HT-29 (cell line): ENCODE measurements at regions not wholly inside any gene's neighbourhood (a gene's known extent, or its start where the extent isn't known, plus 50 kb on each side); places are given as distances from the start of the nearest gene placed in this dataset.
"Not testable (repeated sequence)": the region's sequence is repeated elsewhere in the genome, so short reads cannot be mapped to it uniquely, and the experiment has no call there.

ENCODE experiments used
- DNase-seq: peaks from one replicate; pipeline ENCODE4 v3.0.0-alpha.2; 2015; ENCODE audit warnings: low spot score

DNA sequence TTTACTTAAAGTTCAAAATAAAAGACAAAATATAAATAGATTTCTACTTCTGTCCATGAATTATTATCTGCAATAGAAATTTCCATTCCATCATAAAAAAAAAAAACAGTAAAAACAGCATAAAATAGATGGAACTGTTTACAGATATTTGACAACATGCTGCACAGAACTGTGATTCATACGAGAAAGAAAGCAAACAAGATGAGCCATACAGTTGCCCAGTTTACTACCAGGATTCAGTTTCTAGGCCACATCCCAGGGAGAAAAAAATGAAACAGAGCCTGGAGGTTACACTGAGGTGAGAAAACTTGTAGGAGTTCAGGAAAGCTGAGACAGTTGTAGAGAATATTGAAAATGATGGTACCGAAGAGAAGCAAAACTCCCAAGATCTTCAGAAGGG lies 1426.9 kb upstream of the ACVR2A start:
- no peak for DNase-seq

DNA sequence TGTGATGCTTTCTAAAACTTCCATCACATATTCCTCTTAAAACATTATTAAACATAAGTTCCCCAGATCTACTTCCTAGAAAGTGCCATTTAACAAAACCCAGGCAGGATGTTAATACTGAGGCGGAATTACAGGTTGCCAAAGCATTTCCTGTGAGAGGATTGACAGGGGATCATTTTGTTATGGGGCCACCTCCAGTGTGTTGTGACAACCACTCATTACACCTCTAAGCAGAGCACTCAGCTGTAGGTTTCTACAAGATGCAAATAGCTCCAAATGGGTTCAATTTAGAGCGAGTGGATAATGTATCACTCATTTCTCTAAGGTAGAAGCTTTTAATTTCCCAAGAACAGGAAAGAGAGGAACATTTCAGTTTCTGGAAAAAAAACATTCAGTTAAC lies 1429.5 kb upstream of the ACVR2A start:
- DNase-seq: no peak

DNA sequence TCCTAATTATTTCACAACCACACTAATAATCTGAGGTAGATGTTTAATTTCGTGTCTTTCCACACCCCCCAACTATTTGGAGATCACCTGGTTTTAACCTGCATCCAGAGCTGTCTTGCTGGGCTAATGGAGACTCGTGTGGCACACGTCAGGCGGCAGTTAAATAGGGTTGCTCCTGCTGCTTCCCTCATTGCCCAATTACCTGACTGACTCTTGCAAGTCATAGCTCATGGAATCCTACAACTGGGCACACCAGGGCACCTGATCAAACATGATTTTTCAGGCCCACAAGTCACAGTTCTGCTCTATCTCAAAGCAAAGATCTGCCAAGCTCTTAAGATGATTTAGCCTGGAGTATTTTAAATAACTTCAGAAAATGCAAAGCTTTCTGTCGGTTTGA lies 1430.4 kb upstream of the ACVR2A start:
- DNase-seq: no peak

DNA sequence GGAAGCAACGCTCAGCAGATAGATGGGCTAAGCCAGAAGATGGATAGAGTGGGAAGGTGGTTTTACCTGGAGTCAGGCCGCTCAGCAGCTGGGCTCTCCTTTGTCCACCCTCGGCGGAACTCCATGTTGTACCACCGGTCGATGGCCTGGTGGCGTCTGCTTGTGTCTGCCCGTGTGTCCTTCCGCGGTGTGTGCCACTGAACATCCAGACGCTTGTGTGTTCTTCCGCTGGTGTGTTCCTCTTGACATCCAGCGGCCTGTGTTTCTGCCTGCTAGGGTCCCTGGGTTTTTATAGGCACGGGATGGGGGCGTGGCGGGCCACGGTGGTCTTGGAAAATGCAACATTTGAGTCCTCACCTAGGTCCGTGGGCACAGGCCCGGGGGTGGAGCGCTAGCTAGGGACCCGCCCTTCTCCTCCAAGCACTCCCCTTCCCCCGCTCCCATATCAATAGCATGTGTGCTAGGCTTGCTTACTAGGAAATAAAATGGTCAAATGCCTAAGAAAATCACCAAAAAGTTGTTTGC lies 1431.7 kb upstream of the ACVR2A start:
- DNase-seq: no peak

DNA sequence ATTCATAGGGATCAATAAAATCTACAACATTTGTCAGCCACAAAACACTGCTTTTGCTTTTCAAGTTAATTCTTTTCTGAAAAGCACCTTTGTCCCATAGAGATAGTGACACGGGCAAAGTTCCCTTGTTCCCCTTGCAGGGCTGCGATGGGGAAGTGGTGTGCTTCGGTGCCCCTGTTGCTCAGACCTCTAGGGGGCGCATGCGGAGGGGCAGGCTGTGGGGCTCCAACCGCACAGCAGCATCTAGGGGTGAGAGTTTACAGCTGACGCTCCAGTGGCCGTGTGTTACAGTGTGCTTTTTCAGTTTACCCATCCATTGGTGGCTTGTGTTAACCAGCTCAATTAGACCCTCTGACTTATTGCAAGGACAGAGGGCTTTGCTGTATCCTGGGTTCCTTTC lies 1432.2 kb upstream of the ACVR2A start:
- peak; percentile 12 for DNase-seq

DNA sequence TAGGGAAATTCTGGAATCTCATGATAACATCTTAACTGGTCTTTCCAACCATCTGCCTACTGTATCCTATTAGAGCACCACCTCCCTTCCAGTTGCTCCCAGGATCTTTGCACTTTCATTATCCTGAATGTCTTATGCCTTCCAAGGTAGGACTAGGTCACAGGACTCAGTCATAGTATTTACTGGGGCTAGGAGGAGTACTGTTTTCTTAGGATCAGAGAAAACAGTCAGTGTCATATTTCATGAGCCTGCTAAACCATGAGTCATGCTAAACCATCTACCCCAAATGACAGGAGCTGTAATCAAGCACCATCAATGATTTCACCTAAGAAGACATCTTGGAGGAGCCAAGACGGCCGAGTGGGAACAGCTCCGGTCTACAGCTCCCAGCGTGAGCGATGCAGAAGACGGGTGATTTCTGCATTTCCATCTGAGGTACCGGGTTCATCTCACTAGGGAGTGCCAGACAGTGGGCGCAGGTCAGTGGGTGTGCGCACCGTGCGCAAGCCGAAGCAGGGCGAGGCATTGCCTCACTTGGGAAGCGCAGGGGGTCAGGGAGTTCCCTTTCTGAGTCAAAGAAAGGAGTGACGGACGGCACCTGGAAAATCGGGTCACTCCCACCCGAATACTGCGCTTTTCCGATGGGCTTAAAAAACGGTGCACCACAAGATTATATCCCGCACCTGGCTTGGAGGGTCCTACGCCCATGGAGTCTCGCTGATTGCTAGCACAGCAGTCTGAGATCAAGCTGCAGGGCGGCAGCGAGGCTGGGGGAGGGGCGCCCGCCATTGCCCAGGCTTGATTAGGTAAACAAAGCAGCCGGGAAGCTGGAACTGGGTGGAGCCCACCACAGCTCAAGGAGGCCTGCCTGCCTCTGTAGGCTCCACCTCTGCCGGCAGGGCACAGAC lies 1439.2 kb upstream of the ACVR2A start:
- peak; percentile 31 for DNase-seq

DNA sequence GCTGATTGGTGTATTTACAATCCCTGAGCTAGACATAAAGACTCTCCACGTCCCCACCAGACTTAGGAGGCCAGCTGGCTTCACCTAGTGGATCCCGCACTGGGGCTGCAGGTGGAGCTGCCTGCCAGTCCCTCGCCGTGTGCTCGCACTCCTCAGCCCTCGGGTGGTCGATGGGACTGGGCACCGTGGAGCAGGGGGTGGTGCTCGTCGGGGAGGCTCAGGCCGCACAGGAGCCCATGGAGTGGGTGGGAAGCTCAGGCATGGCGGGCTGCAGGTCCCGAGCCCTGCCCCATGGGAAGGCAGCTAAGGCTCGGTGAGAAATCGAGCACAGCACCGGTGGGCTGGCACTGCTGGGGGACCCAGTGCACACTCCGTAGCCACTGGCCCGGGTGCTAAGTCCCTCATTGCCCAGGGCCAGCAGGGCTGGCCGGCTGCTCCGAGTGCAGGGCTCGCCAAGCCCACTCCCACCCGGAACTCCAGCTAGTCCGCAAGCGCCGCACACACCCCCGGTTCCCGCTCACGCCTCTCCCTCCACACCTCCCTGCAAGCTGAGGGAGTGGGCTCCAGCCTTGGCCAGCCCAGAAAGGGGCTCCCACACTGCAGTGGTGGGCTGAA lies 1441.2 kb upstream of the ACVR2A start:
- not testable (repeated sequence) for DNase-seq

DNA sequence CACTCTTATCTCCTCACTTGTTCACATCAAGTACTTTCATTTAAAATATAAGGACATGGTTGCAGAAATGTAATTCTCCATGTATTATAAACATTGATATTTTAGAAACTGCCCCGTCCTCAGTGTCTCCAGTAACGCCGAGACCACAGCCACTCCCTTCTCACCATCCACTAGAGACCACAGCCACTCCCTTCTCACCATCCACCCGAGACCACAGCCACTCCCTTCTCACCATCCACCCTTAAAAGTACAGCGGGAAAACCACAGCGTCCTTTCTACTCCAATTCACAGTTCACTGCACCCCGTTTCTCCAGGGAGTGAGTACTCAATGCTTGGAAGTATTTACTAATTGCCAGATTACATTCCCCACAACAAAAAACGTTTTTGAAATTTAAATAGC lies 1452.2 kb upstream of the ACVR2A start:
- DNase-seq: no peak

DNA sequence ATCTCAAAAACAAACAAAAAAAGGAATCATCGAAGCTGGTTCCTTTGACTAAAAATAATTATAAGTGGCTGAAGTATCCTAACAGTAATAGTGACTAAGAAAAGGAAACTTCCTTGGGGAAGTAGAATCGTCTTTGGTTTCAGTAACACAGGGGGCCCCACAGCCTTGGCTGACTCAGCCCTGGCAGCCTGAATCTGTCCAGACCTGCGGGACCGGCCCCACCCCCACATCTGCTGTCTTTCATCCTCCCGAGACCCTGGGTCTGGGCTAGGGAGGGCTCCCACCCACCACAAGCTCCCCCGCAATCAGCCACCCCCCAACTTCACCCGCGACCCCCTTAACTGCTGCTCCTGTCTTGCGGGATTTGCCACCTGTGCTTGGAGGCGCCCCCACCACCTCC lies 1452.6 kb upstream of the ACVR2A start:
- DNase-seq: no peak

DNA sequence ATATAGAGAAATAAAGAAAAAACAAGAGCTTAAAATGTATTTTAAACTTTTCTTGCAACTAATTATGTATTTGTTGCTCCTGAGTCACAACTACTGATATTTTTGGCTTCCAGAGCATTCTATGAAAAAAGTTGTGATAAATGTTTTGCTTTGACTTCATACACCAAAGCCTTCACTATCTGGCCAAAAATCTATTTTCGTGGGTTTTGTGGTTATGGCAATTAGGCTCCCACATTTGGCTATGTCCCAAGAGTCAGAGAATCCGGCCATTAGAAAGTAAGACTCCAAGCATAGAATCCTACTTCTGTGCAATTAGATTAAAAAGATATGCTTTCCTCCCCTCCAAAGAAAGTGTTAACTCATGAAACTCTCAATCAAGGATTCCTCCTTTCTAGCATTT lies 1456.1 kb upstream of the ACVR2A start:
- peak; percentile 13 for DNase-seq

DNA sequence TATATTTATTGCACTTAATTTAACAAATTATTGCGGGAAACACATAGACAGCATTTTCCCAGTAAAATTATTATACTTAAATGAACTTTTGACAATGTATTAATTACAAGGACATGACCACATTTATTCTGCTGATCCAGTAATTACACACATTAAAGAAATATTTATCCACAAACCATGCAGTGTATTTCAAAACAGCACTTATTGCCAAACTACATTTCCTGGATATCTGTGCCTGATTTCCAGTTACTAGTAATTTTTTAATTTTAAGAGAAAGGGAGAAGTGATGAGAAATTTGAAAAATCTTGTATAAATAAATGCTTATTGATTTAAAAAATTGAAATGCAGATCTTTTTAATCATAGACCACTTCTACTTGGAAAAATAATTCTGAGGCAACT lies 1458.7 kb upstream of the ACVR2A start:
- DNase-seq: no peak

DNA sequence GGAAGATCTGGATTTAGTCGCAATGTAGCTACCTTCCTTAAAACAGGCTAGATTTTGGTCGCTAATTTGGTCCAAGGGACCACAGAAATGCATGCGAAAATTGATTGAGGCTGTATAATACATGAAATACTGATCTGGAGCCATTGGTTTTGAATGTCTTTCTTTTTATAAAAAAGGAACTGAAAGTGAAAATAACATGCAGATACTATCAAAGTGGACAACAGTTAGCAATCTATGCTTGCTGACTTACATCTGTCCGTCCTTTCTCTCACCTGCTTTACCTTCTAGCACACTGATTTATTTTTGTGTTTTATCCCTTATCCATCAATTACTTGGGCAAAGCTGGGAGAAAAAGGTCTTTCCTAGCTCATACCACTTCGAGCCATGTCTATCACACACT lies 1459.8 kb upstream of the ACVR2A start:
- no peak for DNase-seq

DNA sequence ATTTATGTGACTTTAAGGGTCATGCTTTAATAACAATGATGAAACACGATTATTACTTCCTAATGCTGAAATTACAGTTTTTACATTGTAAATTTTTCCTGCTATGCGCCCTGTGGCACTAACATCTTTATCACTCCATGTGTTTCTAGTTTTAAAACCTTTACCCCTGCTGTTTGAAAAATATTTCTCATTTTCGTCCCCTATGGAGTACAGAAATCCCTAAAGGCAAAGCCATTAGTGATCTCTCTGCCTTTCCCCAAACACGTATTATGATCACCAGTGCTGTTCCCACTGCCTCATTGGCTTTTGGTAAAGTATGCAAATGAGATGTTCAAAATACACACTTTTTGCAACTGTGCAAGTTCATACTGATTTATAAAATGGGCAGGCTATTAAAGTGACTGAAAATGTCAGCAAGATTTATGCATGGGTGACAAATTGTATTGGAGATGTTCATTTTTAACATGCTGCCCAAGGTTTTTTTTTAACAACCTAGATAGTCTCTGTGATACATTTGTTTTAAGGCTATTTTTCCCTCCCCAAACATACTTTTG lies 1468.2 kb upstream of the ACVR2A start:
- no peak for DNase-seq

DNA sequence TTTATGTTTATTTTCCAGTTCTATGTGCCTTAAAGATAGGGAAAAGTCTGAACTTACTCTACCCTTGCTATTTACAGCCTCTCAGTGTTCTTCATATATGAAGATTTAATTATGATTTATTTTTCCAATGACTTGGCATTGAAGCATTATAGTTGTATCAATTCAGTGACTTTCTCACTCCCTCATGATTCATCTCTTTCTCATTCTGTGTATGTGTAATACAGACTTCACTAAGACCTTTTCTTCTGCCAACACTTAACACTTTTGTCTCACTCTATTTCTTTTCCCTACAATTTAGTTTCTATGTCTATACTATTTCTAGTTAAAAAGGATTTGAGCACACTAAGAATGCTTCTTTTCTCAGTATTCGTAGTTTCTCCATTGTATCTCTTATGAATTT lies 1470.3 kb upstream of the ACVR2A start:
- no peak for DNase-seq

DNA sequence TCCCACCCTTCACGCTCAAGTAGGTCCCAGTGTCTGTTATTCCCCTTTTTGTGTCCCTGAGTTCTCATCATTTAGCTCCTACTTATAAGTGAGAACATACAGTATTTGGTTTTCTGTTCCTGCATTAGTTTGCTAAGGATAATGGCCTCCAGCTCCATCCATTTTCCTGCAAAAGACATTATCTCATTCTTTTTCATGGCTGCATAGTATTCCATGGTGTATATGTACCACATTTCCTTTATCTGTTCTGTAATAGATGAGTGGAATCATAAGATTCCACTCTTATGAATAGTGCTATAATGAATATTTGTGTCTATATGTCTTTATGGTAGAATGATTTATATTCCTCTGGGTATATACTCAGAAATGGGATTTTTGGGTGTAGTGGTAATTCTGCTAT lies 1473.5 kb upstream of the ACVR2A start:
- not testable (repeated sequence) for DNase-seq

DNA sequence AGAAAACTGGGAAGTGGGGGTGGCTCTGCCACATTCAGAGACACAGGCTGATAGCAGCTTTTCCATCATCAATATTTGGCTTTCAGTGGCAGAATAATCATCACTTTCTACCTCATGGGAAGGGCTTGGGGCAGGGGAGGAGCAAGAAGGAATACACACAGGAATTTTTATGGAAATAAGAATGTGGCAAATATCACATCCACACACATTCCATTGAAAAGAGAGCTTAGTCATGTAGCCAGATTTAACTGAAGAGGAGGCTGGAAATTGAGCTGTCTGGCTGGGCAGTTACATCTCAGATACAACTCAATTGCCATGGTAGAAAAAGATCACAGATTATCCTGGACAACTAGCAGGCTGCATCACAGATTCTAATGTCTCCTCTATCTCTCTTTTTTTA lies 1474.0 kb upstream of the ACVR2A start:
- no peak for DNase-seq

DNA sequence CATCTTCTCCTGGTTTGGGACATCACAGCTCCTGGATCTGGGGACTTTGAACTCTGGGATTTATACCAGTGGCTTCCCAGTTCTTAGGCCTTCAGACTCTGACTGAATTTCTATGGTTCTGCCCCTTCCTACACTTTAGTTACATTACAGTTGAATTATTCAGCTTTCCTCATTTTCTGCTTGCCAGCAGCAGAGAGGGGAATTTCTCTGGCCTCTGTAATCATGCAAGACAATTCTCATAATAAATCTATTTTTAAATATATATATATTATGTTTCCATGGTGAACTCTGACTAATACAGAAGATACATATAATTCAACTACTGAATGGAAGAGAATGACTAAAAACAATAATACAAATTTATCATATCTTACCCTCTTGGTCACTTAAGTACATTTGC lies 1478.6 kb upstream of the ACVR2A start:
- DNase-seq: no peak

DNA sequence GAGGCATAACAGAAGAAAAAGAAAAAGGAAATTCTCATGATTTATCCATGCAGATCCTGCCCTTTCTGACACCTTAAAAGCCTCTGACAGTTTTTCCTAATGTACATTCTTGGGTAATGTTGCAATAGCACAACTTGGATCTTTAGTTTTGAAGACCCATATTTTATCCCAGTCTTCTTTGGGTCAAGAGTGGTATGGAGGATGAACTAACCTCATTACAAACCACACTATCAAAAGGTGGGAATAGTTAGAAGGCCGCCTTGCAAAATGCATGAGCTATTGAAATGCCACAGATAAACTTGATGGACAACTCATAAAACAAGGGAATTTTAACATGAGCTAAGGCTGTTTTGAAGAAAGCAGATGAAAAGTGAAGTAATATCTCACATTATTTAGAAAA lies 1479.8 kb upstream of the ACVR2A start:
- no peak for DNase-seq

DNA sequence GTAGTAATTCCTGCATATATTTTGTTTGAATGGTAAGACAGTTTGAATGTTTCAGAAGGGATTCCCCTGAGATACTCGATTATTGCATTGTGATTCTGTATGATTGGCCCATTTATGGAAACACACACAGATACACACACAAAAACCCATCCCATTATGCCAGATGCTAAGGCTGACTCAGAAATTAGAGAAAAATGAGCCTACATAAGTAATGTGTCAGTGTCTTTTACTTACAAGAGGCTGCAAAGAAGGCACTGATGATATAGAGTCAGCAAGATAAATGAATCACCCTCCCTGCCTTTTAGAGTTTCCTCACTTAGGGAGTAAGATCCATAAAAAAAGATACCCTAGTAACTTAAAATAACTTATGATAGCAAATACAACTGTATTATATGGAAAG lies 1481.1 kb upstream of the ACVR2A start:
- no peak for DNase-seq

DNA sequence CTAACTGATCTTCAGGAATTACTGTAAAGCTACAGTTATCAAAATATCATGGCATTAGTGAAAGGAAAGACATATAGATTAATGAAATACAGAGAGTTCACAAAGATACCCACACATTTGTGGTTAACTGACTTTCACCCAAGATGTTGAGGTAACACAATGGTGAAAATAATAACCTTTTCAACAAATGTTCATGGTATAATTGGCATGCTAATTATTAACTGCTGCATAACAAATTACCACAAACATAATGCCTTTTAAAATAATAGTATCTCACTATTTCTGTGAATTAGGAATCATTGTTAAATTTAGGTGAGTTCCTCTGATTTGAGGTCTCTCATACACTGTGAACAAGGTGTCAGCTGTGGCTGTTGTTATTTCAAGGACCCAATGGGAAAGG lies 1493.1 kb upstream of the ACVR2A start:
- no peak for DNase-seq

DNA sequence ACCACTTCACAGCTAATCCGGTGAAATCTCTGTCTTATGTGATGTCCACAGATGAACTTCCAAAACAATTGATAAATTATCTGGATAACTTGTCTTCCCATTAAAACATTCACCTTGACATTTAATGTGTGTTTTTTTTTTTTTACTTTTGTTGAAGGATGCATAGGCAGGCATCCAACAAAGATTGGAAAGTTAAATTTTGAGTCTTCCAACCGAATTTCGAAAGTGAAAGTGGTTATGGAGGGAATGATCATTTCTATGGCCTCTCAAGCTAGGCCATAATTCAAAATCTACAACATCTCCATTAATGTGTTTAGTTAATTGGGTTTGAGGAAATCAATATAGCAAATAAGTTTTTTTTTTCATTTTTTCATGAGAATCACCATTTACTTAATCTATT lies 1495.5 kb upstream of the ACVR2A start:
- DNase-seq: no peak

DNA sequence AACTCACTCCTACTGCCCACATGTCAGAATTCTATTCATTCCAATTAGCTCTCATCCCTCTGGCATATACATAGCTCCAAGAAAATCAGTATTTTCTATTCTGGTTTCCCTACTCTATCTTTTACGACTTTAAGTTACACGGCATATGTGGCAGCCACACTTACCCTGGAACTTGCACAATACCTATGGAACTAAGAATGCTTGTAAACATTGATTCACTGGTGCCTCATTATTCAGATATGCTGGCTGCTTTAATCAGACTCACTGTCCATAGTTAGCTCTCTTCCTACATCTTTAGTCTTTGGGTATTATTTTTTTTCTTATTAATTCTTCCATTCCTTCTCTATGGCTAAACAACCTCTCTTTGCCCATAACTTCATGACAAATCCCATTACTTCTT lies 1519.9 kb upstream of the ACVR2A start:
- DNase-seq: no peak

DNA sequence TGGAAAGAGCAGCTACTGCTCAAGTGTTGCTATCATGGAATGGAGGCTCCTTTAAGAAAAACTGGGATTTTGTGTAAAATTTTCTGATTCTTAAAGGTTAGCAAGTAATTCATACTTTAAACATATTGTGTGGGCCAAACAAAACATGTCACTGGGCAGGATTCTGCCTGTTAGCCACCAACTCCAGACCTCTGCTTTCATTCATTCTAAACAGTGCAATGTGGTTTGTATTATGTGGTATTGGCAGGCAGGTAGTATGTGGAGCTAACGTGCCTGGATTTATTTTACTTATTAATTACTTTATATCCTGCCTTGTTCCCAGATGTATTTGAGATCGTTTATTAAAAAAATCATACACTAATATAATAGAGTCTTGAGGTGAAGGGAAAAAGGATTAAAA lies 1521.3 kb upstream of the ACVR2A start:
- DNase-seq: no peak
